ENCODE measurements at regions not wholly inside any gene's neighbourhood (a gene's known extent, or its start where the extent isn't known, plus 50 kb on each side); places are given as distances from the start of the nearest gene placed in this dataset.
"Not testable (repeated sequence)": the region's sequence is repeated elsewhere in the genome, so short reads cannot be mapped to it uniquely, and the experiment has no call there.

DNA sequence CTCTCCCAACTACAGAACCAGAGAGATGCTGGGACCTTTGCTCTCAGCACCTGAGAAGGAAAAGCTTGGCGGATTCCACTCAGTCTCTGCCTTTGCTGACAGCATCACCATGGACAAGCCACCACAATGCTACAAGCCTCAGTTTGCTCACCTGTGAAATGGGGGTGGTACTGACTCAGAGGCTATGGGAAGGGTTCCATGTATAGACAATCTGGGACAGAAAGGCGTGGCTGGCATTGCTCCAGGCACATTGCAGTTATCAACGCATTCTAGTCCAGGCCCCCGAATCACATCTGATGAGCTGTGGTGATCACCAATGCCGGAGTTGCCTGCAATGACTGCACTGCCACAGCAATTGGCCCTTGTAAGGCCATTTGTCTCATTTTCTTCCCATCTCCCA, 72.6 kb downstream of the ISX start:
- DNase-seq = no peak

GRCh38 chr22:35140879-35141745, 75.2 kb downstream of the ISX start:
- DNase-seq = no peak

- DNase-seq = no peak
Observed at GRCh38 chr22:35148381-35148780, 82.4 kb downstream of the ISX start.

DNA sequence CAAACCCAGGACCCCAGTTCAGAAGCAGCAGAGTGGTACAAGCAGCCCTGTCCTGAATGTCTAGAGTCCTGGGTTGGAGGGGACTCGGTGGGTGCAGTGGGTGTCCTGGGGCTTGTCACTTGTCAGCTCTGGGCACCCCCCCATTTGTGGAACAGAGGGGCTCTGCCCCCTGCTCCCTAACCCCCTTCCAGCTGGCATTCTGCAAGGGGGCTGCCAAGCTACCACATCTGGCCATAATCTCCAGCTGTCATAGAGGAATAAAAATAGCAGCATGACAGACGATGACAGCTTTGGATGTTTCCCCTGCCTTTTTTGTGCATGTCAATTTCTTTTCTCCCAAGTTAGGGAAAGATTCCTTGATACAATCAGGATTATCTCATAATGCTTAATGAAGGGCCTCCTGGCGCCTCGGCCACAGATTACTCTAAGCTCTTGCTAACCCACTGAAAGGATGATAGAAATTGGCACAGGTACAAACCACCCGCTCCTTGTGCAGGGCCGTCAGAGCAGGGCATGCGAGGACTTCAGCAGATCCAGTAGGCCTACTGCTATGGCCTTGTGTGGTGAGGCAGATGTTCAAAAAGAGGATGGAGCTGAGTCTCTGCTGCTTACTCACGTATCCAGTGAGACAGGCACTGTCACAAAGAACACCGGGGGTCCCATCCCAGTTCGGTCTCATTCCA, 83.0 kb downstream of the ISX start:
- DNase-seq = no peak

DNA sequence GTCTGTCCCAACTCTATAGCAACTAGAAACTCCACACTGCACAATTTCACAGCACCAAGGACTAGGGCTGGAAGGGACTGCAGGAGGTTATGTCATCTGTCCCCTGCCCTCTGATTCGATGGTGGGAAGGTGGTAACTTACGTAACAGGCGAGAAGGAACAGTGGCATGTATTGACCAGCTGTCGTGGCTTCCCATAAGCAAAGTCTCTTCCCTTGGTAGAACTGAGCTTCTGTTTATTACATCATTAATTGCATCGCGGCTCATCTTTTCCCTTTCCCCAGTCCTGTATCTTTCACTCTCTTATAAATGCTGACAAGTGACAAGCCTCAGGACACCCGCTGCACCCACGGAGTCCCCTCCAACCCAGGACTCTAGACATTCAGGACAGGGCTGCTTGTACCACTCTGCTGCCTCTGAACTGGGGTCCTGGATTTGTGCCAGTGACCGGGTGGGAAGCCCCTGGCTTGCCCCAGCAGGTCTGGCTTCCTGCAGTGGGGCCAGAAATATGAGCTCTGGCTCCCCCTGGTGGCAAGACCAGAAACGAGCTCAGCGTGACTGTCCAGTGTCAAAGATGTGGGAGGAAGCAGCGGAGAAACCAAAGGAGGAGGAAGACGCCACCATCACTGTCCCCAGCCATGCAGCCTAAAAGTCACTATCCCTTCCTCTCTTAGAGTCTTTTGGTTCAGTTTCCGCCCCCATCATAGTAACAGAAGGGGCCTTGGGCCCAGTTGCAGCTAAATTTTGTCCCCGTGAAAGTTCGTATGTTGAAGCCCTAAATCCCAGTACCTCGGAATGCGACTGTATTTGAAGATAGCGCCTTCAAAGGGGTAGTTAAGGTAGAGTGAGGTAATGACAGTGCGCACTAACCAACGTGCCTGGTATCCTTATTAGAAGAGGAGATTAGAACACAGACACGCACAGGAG, 84.5 kb downstream of the ISX start:
- no peak for DNase-seq

DNA sequence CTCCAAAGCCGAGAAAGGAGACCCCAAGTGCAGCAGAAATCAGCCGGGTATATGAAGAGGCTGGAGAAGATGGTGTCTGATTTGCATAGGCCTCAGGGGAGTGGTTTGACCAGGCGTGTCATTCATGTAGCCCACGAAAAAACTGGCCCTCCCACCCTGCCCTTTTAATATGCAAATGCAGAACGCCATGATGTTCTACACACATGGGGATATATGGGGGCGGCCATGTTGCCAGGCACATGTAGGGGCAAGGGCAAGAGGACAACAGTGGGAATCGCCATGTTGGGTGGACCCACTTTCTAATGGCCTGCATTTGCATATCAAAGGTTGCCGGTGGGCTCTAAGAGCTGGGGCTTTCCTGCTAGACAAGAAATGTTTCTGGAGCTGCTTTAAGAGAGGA, 86.4 kb downstream of the ISX start:
- no peak for DNase-seq

DNA sequence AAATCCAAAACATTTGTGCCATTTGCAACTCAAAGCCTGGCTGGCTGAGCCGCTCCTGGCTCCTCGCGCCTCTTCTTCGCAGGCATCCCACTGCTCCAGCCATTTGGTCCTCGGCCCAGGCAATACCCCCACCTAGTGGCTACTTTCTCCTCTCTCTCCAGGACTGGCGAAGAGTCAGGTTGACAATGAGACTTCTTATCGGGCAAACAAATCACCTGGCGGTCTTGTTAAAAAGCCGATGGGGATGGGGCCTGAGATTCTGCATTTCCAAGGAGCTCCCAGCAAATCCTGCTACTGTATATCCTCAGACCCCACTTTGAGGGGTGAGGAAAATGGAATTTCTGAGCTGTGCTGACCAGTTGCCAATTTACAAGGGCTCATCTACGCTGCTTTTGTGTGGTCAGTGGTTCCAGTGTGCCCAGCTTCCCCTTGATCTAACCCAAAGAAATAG, 89.0 kb downstream of the ISX start:
- no peak for DNase-seq

- no peak for DNase-seq
Observed at GRCh38 chr22:35155403-35156025, 89.6 kb downstream of the ISX start.

DNA sequence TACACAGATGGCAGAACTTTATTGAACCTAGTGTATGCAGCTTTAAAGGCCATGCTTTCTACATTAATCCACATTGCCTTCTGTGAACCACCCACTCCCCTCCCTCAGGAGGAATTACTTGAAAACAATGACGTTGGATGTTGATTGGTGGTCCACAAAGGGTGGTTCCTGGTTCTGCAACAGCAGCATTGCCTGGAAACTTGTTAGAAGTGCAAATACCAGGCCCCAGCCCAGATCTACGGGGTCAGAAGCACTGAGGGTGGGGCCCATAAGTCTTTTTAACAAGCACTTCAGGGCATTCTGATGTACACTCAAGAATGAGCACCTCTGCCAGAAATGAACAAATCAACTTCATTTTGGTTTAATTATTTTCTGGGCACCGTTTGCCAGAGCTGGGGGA, 91.0 kb downstream of the ISX start:
- DNase-seq = no peak

GRCh38 chr22:35158336-35158735, 92.4 kb downstream of the ISX start:
- DNase-seq = no peak

GRCh38 chr22:35159343-35159742, 93.4 kb downstream of the ISX start:
- no peak for DNase-seq

- no peak for DNase-seq
Observed at GRCh38 chr22:35160268-35160667, 94.3 kb downstream of the ISX start.

- DNase-seq = not testable (repeated sequence)
Observed at GRCh38 chr22:35165896-35166295, 91.4 kb upstream of the HMGXB4 start.

GRCh38 chr22:35170716-35171697, 86.3 kb upstream of the HMGXB4 start:
- no peak for DNase-seq

DNA sequence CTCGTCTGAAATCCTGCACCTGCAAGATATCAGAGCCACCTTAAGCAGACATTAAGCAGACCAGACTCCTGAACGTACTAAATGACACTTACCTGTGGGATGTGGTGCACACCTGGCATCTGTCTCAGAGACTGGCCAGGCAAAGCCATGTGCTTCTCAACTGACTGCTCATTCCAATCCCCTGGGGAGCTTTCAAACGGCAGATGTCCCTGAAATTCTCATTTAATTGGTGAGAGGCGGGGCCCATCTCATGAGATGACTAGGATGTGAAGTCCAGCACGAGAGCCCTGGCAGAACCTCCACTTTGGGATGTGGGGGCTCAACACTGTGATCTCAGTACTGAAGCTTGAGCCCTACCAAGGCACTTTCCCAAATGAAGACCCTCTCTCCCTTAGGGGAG, 84.9 kb upstream of the HMGXB4 start:
- peak; percentile 91 for DNase-seq

DNA sequence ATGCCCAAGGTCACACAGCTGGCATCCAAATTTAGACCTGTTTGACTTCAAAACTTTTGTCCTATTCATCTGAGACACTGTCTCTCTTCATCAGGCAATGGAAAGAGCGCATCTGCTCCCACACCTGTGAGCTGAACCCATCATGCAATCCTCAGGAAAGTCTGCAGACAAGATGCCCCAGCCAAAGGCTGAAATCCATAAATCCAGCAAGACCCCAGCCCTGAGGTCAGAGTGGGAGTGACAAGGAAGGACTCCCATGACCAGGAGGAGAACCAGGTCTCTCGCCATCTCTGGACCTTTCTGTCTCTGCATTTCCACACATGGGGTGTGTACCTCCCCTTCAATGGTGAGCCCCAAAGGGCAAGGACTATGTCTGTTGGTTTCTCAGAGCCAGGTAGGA, 83.6 kb upstream of the HMGXB4 start:
- no peak for DNase-seq

DNA sequence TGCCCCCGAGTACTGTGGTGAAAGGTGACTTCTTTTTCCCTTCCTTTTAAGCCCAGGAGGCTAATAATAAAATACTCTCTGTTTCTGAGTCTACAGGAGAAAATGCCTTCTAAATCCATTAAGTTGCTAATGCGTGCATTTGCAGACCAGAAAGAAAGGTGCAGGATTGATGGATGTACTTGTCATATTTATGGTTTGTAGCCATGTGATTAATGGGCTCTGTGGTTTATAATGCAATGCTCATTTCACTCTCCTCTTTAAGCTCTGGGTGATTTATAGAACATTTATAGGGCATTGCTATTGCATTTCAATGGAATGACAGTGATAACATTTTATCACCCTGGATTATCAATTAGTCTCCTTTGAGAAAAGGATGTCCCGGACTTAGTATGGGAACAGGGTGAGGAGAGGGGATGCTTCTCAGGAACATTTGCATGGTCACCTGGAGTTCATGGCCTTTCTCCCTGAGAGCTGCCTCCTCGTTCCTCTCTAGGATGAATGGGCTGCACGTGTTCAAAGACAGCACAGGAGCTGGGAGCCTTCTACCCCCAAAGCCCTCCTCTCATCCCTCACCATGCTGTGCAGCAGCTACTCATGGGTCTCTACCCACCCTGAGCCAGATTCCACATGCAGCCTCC, 82.8 kb upstream of the HMGXB4 start:
- peak; percentile 60 for DNase-seq

GRCh38 chr22:35175392-35175791, 81.9 kb upstream of the HMGXB4 start:
- DNase-seq = no peak

- DNase-seq = no peak
Observed at GRCh38 chr22:35177811-35178210, 79.5 kb upstream of the HMGXB4 start.

DNA sequence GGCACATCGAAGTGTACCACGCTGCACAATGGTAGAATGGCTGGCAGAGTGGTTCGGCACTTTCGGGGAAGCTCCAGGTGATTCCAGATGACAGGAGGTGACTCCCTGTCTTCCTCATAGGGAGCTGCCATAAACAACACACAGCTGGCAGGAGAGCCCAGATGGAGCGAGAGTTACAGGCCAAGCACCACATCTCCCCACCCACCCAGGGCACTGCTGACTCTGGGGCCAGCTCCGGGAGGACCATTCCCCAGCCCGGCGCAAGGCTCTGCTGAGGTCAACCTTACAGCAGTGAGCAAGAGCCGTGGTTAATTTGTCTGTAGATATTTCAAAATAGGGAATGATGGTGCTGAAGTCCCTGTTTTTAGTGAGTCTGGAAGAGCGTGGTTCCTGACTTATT, 78.8 kb upstream of the HMGXB4 start:
- no peak for DNase-seq

GRCh38 chr22:35183917-35184316, 73.4 kb upstream of the HMGXB4 start:
- DNase-seq = no peak
